Prostate gland (tissue), 2 donors: ENCODE measurements at regions not wholly inside any gene's neighbourhood (a gene's known extent, or its start where the extent isn't known, plus 50 kb on each side); places are given as distances from the start of the nearest gene placed in this dataset.

Experiments
- POLR2A ChIP-seq: fragments of 450-650 bp; IDR thresholded peaks from one replicate; pipeline ENCODE4 v1.6.1; 2016; ENCODE audit warnings: antibody characterized with exemption, mild to moderate bottlenecking
- TF ChIP-seq, protein P1 (sequence below), 4 experiments: fragments of 200-600 bp in 2 of 4; fragments of 450-650 bp in 2 of 4; sonication (generic) in 2 of 4; IDR thresholded peaks; 1 replicate in 3 of 4; 2 replicates in 1 of 4; pipeline ENCODE4 v1.5.1; 2016 to 2019; ENCODE audit warnings: antibody characterized with exemption in 4 of 4, mild to moderate bottlenecking in 2 of 4, moderate library complexity in 2 of 4

DNA sequence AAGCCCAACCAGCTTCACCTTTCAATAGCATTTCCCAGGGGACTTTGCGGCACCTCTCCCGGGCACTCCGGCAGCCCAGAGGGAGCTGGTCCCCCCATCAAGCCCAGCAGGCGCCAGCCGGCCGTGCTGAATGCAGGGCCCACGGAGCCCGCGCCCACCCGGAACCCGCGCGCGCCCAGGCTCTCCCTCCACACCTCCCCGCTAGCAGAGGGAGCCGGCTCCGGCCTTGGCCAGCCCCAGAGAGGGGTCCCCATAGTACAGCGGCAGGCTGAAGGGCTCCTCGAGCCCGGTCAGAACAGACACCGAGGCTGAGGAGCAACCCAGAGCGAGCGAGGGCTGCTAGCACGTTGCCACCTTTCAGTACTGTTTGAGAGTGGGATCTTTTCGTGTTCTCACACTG, 300.8 kb downstream of the DSEL start:
- TF ChIP-seq, protein P1, sequence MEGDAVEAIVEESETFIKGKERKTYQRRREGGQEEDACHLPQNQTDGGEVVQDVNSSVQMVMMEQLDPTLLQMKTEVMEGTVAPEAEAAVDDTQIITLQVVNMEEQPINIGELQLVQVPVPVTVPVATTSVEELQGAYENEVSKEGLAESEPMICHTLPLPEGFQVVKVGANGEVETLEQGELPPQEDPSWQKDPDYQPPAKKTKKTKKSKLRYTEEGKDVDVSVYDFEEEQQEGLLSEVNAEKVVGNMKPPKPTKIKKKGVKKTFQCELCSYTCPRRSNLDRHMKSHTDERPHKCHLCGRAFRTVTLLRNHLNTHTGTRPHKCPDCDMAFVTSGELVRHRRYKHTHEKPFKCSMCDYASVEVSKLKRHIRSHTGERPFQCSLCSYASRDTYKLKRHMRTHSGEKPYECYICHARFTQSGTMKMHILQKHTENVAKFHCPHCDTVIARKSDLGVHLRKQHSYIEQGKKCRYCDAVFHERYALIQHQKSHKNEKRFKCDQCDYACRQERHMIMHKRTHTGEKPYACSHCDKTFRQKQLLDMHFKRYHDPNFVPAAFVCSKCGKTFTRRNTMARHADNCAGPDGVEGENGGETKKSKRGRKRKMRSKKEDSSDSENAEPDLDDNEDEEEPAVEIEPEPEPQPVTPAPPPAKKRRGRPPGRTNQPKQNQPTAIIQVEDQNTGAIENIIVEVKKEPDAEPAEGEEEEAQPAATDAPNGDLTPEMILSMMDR (IDR thresholded peaks at IDR 0.05): no peak
- TF ChIP-seq POLR2A: no peak
